Adrenal gland (tissue), 9 donors: ENCODE measurements at regions not wholly inside any gene's neighbourhood (a gene's known extent, or its start where the extent isn't known, plus 50 kb on each side); places are given as distances from the start of the nearest gene placed in this dataset.

ENCODE experiments used
- DNase-seq, 7 donors: peaks; one replicate each; pipeline ENCODE4 v3.0.0-alpha.2; 2019 to 2020
- H3K27ac ChIP-seq, 5 donors: fragments of 200-600 bp; sonication (generic) in 4 of 5; 1 replicate in 3 of 5; 2 replicates in 2 of 5; pipeline versions ENCODE4 v1.5.1 to v1.8.0; 2016 to 2020; ENCODE audit warnings: mild to moderate bottlenecking in 1 of 5
- H3K27me3 ChIP-seq: fragments of 200-600 bp; 2 replicates; pipeline ENCODE4 v1.8.0; 2021
- H3K36me3 ChIP-seq, 2 donors: fragments of 200-600 bp; replicated peaks in 1 of 2; 1 replicate in 1 of 2; 2 replicates in 1 of 2; pipeline versions ENCODE4 v1.5.1 to v1.8.0; 2018 to 2022
- H3K4me1 ChIP-seq, 2 donors: fragments of 200-600 bp; replicated peaks in 1 of 2; 1 replicate in 1 of 2; 2 replicates in 1 of 2; pipeline versions ENCODE4 v1.5.1 to v1.8.0; 2018 to 2021
- H3K4me3 ChIP-seq, 4 donors: fragments of 200-600 bp; sonication (generic) in 3 of 4; one replicate each; pipeline ENCODE4 v1.5.1; 2016 to 2018
- H3K9me3 ChIP-seq, 3 donors: fragments of 200-600 bp; sonication (generic) in 1 of 3; replicated peaks in 1 of 3; 1 replicate in 2 of 3; 2 replicates in 1 of 3; pipeline versions ENCODE4 v1.5.1 to v1.8.0; 2016 to 2021
- POLR2A ChIP-seq, 2 donors: fragments of 450-650 bp; IDR thresholded peaks; one replicate each; pipeline ENCODE4 v1.6.1; 2017; ENCODE audit warnings: antibody characterized with exemption in 2 of 2, mild to moderate bottlenecking in 2 of 2, moderate library complexity in 1 of 2
- WGBS, 4 donors: extraction: QIAGEN DNeasy Blood & Tissue Kit in 2 of 4; methylation state at CpG; one replicate each; pipeline versions ENCODE4 v1.1.5 to v1.1.7; 2013 to 2017; 5-methylcytosine and 5-hydroxymethylcytosine counted together
- intact Hi-C, 2 donors: fragments of 100-400 bp; cut with DNase I; formaldehyde crosslinking; loops; one replicate each; pipeline versions ENCODE4 v1.14.1 to v1.15.0; 2022 to 2023
- TF ChIP-seq, protein P1 (sequence below), 6 experiments: fragments of 450-650 bp in 4 of 6; fragments of 200-600 bp in 2 of 6; sonication (generic) in 1 of 6; IDR thresholded peaks; 1 replicate in 5 of 6; 2 replicates in 1 of 6; pipeline versions ENCODE4 v1.5.1 to v1.8.0; 2016 to 2021; ENCODE audit warnings: antibody characterized with exemption in 6 of 6, mild to moderate bottlenecking in 2 of 6, moderate library complexity in 1 of 6
- donor health status: healthy with polysubstance abuse.
- donor health status: Bipolar disorder and iron deficiency.
- donor health status: DM: yes; HTN: yes; CAD: no.
- donor health status: DM: no; HTN: no; CAD: no.
- donor health status: DM: no; HTN: no; CAD: no.

DNA sequence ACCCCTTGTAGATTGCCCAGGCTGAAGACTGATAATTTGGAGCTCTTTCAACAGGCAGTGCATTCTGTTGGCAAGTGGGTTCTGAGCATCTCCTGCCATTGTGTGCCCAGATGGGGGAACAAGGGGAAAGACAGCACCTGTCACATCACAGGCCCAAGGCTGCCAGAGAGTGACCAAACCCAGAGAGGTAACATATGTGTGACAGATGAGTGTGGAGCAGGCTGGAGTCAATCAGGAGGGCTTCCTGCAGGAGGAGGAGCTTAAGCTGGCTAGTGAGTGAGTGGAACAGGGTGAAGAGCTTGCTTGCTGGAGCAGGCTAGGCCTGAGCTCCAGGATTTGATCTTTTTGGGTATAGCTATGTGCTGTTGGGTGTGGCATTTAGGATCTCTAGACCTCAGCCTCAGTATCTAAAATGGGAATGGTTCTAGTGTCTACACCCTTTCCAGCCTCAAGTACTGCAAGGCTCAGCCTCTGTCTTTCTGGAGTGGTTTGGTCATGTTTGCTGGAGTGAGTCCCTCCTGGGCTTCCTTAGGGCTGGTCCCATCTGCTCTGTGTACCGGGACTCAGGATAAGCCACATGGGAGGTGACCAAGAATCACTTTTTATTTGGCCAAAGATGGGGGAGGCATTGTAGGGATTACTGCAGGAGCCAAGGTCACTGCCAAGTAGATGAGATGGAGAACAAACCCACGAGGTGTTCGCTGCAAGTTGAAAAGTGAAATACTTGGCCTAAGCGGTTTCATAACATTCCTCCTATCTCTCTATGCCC is 152.4 kb upstream of the TSHZ3 start:
- Histone ChIP-seq H3K27ac (no peak overlapping the region), H3K36me3 (no peaks in the 10 kb centered on the region), H3K4me1 (no peaks in the 10 kb centered on the region), H3K27me3 (no peaks in the 10 kb centered on the region), H3K4me3 (no peak overlapping the region), H3K9me3 (no peaks in the 10 kb centered on the region)
- WGBS, 4 donors = 84 to 93% (median 90%) methylated on average over 4 of the region's 4 CpGs
- intact Hi-C loops = no loop called here
- no peak for TF ChIP-seq POLR2A (IDR thresholded peaks at IDR 0.05)
- TF ChIP-seq, protein P1, sequence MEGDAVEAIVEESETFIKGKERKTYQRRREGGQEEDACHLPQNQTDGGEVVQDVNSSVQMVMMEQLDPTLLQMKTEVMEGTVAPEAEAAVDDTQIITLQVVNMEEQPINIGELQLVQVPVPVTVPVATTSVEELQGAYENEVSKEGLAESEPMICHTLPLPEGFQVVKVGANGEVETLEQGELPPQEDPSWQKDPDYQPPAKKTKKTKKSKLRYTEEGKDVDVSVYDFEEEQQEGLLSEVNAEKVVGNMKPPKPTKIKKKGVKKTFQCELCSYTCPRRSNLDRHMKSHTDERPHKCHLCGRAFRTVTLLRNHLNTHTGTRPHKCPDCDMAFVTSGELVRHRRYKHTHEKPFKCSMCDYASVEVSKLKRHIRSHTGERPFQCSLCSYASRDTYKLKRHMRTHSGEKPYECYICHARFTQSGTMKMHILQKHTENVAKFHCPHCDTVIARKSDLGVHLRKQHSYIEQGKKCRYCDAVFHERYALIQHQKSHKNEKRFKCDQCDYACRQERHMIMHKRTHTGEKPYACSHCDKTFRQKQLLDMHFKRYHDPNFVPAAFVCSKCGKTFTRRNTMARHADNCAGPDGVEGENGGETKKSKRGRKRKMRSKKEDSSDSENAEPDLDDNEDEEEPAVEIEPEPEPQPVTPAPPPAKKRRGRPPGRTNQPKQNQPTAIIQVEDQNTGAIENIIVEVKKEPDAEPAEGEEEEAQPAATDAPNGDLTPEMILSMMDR (IDR thresholded peaks at IDR 0.05) = no peak
- DNase-seq = no peak

DNA sequence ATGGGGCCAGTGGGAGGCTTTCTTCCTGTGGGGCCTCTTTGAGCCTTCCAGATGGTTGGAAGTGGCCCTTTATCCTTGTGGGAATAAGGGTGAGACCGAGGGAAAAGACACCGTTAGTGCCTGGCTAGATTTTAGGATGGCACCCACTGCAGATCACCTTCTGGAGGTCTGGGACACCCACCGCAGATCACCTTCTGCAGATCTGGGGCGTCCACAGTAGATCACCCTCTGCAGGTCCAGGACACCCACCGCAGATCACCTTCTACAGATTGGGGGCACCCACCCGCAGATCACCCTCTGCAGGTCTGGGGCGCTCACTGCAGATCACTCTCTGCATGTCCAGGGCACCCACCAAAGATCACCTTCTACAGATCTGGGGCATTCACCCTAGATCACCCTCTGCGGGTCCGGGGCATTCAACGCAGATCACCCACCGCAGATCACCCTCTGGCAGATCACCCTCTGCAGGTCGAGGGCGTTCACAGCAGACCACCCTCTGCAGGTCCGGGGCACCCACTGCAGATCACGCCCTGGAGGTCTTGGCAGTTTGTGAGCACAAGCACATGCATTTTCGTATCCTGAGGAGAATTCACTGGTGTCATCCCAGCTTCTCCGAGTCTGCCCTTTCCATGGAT is 153.4 kb upstream of the TSHZ3 start:
- Histone ChIP-seq H3K9me3 (no peaks in the 10 kb centered on the region), H3K27ac (no peak overlapping the region), H3K4me3 (no peak overlapping the region), H3K4me1 (no peaks in the 10 kb centered on the region), H3K27me3 (no peaks in the 10 kb centered on the region), H3K36me3 (no peaks in the 10 kb centered on the region)
- intact Hi-C loops = no loop called here
- WGBS, 4 donors = 86 to 96% (median 88%) methylated on average over 11 to 17 of the region's 17 CpGs
- DNase-seq = no peak
- TF ChIP-seq POLR2A (IDR thresholded peaks at IDR 0.05) = no peak
- TF ChIP-seq, protein P1 (IDR thresholded peaks at IDR 0.05) = no peak

DNA sequence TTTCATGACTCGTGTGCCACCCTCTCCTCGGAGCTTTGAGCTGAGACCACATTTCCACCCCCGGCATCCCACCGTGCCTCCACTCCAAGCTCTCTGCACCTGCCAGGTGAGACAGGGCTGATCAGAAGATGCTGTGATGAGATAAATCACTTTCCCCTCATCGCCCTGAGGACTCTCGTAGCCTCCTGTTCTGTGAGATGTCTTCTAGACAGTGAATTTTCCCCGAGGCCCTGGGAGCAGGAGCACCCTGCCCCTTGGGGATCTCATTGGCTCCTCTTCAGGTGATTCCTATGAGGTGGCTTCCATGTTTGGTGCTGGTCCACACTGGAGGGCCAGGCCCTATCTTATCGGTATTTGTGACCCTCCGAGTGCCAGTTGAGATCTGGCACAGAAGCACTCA is 154.0 kb upstream of the TSHZ3 start:
- 81 to 88% (median 85%) methylated on average over 9 of the region's 9 CpGs for WGBS, 4 donors
- H3K27ac ChIP-seq = no peak overlapping the region
- no peaks in the 10 kb centered on the region for H3K4me1 ChIP-seq
- intact Hi-C loops = no loop called here
- no peaks in the 10 kb centered on the region for H3K9me3 ChIP-seq
- DNase-seq = no peak
- TF ChIP-seq, protein P1 (IDR thresholded peaks at IDR 0.05) = no peak
- no peak for TF ChIP-seq POLR2A (IDR thresholded peaks at IDR 0.05)
- no peak overlapping the region for H3K4me3 ChIP-seq
- no peaks in the 10 kb centered on the region for H3K36me3 ChIP-seq
- H3K27me3 ChIP-seq = no peaks in the 10 kb centered on the region

DNA sequence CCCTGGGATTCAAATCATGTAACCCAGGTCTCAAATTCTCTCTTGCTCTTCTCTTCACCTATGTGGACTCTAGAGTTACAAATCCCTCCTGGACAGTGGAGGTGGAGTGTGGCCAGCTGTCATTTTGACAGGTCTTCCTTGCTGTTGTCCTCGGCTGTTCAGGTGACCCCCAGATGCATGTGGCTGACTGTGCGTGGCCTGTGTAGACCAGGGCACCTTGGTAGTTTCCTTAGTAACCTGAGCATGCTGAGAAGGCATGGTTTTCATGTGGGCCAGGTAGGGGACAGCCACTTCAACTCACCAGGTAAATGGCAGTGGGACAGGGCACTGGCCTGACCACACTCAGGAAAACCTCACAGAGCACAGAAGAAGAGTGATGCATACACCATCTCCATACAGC is 155.0 kb upstream of the TSHZ3 start:
- Histone ChIP-seq H3K4me3 (no peak overlapping the region), H3K4me1 (no peaks in the 10 kb centered on the region), H3K9me3 (no peaks in the 10 kb centered on the region), H3K36me3 (no peaks in the 10 kb centered on the region), H3K27me3 (no peaks in the 10 kb centered on the region), H3K27ac (no peak overlapping the region)
- no peak for TF ChIP-seq POLR2A (IDR thresholded peaks at IDR 0.05)
- TF ChIP-seq, protein P1 (IDR thresholded peaks at IDR 0.05) = no peak
- WGBS, 4 donors = 60 to 86% (median 70%) methylated on average over 2 of the region's 2 CpGs
- no peak for DNase-seq
- intact Hi-C loops = no loop called here
